Natural killer cell (primary cell): ENCODE measurements at regions not wholly inside any gene's neighbourhood (a gene's known extent, or its start where the extent isn't known, plus 50 kb on each side); places are given as distances from the start of the nearest gene placed in this dataset.

Source experiments
- ATAC-seq, 3 donors: fragments of 150-1000 bp in 2 of 3; fragments of 200-7000 bp in 1 of 3; cut with Tn5 transposase; 1 replicate in 1 of 3; 2 replicates in 2 of 3; pipeline ENCODE4 v1.10.0; 2021; ENCODE audit warnings: mild to moderate bottlenecking in 2 of 3, moderate library complexity in 2 of 3
- DNase-seq, 2 donors: peaks; one replicate each; pipeline versions ENCODE4 v3.0.0 to v3.0.0-alpha.2; 2013 to 2021; ENCODE audit warnings: mixed read lengths in 1 of 2
- H3K27ac ChIP-seq: one replicate; pipeline ENCODE4 v1.5.1; 2013; ENCODE audit warnings: mild to moderate bottlenecking, low read length
- H3K27me3 ChIP-seq: one replicate; pipeline ENCODE4 v1.6.1; 2013; ENCODE audit warnings: low read length; ENCODE audit not compliant: control insufficient read depth, insufficient read depth
- H3K36me3 ChIP-seq: one replicate; pipeline ENCODE4 v1.6.1; 2013; ENCODE audit warnings: low read length; ENCODE audit not compliant: control insufficient read depth, insufficient read depth
- H3K4me1 ChIP-seq: one replicate; pipeline ENCODE4 v1.6.1; 2013; ENCODE audit warnings: low read length; ENCODE audit not compliant: control insufficient read depth, insufficient read depth
- H3K4me3 ChIP-seq: one replicate; pipeline ENCODE4 v1.5.1; 2013; ENCODE audit warnings: low read length
- H3K9me3 ChIP-seq: one replicate; pipeline ENCODE4 v1.6.1; 2013; ENCODE audit warnings: low read length; ENCODE audit not compliant: control insufficient read depth, insufficient read depth
- H3K27ac Mint-ChIP-seq, 2 donors: one replicate each; pipeline ENCODE4 v1.8.0; 2022; ENCODE audit warnings: mild to moderate bottlenecking in 2 of 2, mixed read lengths in 2 of 2, moderate library complexity in 1 of 2
- H3K27me3 Mint-ChIP-seq, 2 donors: one replicate each; pipeline ENCODE4 v1.8.0; 2022; ENCODE audit warnings: low read depth in 2 of 2, mixed read lengths in 2 of 2
- H3K36me3 Mint-ChIP-seq: one replicate; pipeline ENCODE4 v1.8.0; 2022; ENCODE audit warnings: mixed read lengths
- H3K4me1 Mint-ChIP-seq, 2 donors: one replicate each; pipeline ENCODE4 v1.8.0; 2022; ENCODE audit warnings: mixed read lengths in 2 of 2
- H3K4me3 Mint-ChIP-seq: one replicate; pipeline ENCODE4 v1.8.0; 2022; ENCODE audit warnings: mild to moderate bottlenecking, moderate library complexity, mixed read lengths
- H3K9me3 Mint-ChIP-seq, 2 donors: one replicate each; pipeline ENCODE4 v1.8.0; 2022; ENCODE audit warnings: mixed read lengths in 2 of 2
- CTCF ChIP-seq: fragments of 200-600 bp; IDR thresholded peaks from one replicate; pipeline ENCODE4 v1.8.0; 2022; ENCODE audit warnings: antibody characterized with exemption
- WGBS: methylation state at CpG from one replicate; pipeline ENCODE4 v1.1.7; 2013; ENCODE audit warnings: missing lambda C conversion rate; ENCODE audit not compliant: insufficient coverage; 5-methylcytosine and 5-hydroxymethylcytosine counted together
- intact Hi-C: fragments of 100-400 bp; cut with micrococcal nuclease; formaldehyde crosslinking; loops from one replicate; pipeline ENCODE4 v1.14.2; 2022

GRCh38 chr10:107829161-107829560 lies 664.7 kb upstream of the SORCS1 start:
- Mint-ChIP-seq H3K4me3 (no peak overlapping the region), H3K27ac (no peak overlapping the region)

GRCh38 chr10:107826171-107826570 lies 661.7 kb upstream of the SORCS1 start:
- no peaks in the 10 kb centered on the region for H3K4me1 Mint-ChIP-seq
- no peak overlapping the region for H3K4me3 Mint-ChIP-seq
- 87% methylated on average over 2 of the region's 4 CpGs for WGBS
- no peaks in the 10 kb centered on the region for H3K36me3 Mint-ChIP-seq
- H3K36me3 ChIP-seq, result no peaks in the 10 kb centered on the region
- DNase-seq, result no peak
- no peaks in the 10 kb centered on the region for H3K27me3 Mint-ChIP-seq
- no peaks in the 10 kb centered on the region for H3K27me3 ChIP-seq
- H3K4me3 ChIP-seq, result no peak overlapping the region
- no peak overlapping the region for H3K27ac Mint-ChIP-seq
- no peak for TF ChIP-seq CTCF
- intact Hi-C loops, result no loop called here
- no peak for ATAC-seq
- peaks cover 3 to 7% of the 10 kb centered on the region in 2 donors for H3K9me3 Mint-ChIP-seq
- H3K9me3 ChIP-seq, result no peaks in the 10 kb centered on the region
- no peaks in the 10 kb centered on the region for H3K4me1 ChIP-seq
- H3K27ac ChIP-seq, result no peak overlapping the region

More at GRCh38 chr10:107829161-107829560, 664.7 kb upstream of the SORCS1 start:
- Mint-ChIP-seq H3K36me3 (no peaks in the 10 kb centered on the region), H3K9me3 (peaks cover 3 to 10% of the 10 kb centered on the region in 2 donors), H3K27me3 (no peaks in the 10 kb centered on the region), H3K4me1 (no peaks in the 10 kb centered on the region)
- H3K27me3 ChIP-seq, result no peaks in the 10 kb centered on the region
- no peak overlapping the region for H3K27ac ChIP-seq
- no peaks in the 10 kb centered on the region for H3K36me3 ChIP-seq
- intact Hi-C loops, result no loop called here
- no peak for TF ChIP-seq CTCF
- no peaks in the 10 kb centered on the region for H3K9me3 ChIP-seq
- H3K4me1 ChIP-seq, result no peaks in the 10 kb centered on the region
- DNase-seq, result no peak
- no peak for ATAC-seq
- WGBS, result 71% methylated on average over 2 of the region's 3 CpGs
- no peak overlapping the region for H3K4me3 ChIP-seq

- H3K4me1 Mint-ChIP-seq, result no peaks in the 10 kb centered on the region
- no peak for ATAC-seq
- Histone ChIP-seq H3K4me3 (no peak overlapping the region), H3K27me3 (no peaks in the 10 kb centered on the region), H3K36me3 (no peaks in the 10 kb centered on the region), H3K27ac (no peak overlapping the region), H3K4me1 (no peaks in the 10 kb centered on the region), H3K9me3 (no peaks in the 10 kb centered on the region)
- intact Hi-C loops, result no loop called here
- H3K36me3 Mint-ChIP-seq, result no peaks in the 10 kb centered on the region
- H3K27me3 Mint-ChIP-seq, result no peaks in the 10 kb centered on the region
- WGBS, result 65% methylated on average over 6 of the region's 6 CpGs
- no peak overlapping the region for H3K27ac Mint-ChIP-seq
- H3K4me3 Mint-ChIP-seq, result no peak overlapping the region
- DNase-seq, result no peak
- TF ChIP-seq CTCF, result no peak
- peaks cover 0 to 5% of the 10 kb centered on the region in 2 donors for H3K9me3 Mint-ChIP-seq
Measured at GRCh38 chr10:107814865-107815487, 650.5 kb upstream of the SORCS1 start.
